LoVo (cell line): ENCODE measurements at regions not wholly inside any gene's neighbourhood (a gene's known extent, or its start where the extent isn't known, plus 50 kb on each side); places are given as distances from the start of the nearest gene placed in this dataset.

Source experiments
- DNase-seq: peaks from one replicate; pipeline ENCODE4 v3.0.0-alpha.2; 2016; ENCODE audit warnings: low spot score

DNA sequence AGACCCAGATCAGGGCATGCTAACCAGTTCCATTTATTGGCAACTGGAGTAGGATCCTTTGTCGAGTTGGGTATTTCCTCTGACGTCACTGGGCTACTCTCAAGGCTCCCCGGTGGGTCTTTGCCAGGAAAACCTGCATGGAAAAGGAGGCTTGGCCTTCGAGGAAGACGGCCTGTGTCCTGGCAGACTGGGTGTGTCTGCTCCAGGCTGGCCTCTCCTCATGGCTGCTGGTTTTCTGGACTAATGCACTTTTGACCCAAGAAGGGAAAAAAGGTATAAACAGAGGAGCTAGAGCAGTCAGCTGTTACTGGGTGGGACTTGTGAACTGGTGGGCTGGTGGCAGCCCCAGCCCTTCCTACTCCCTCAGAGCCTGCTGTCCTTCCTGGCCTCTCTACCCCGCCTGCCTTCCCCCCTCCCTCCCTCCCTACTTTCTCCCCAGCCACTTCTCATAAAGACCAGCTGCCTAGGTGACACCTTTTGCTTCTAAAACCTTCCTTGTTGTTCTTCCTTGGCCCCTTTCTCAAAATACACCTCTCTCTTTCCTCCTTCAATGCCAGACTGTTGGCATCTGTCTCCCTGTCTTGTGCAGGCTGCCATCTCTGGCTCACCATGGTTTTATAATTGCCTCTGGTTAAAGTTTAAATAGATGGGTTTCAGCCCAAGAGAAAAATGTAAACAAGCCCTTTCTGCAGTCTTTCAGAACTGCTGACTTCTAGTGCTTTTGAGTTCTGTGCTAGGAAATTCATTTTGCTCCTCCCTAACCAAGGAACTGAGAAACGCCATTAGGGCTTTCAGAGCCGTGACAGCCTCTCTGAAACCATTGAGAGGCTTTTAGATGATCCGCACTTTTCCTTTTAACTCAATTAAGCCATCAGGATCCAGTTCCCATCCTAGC lies 101.8 kb upstream of the MKLN1 start:
- DNase-seq = peak; percentile 76

GRCh38 chr7:131226514-131226865 lies 101.2 kb upstream of the MKLN1 start:
- no peak for DNase-seq

- DNase-seq = no peak
These were observed 96.1 kb upstream of the MKLN1 start for GRCh38 chr7:131231381-131232220.

- DNase-seq = no peak
These were observed 94.9 kb upstream of the MKLN1 start for GRCh38 chr7:131232768-131233167.

DNA sequence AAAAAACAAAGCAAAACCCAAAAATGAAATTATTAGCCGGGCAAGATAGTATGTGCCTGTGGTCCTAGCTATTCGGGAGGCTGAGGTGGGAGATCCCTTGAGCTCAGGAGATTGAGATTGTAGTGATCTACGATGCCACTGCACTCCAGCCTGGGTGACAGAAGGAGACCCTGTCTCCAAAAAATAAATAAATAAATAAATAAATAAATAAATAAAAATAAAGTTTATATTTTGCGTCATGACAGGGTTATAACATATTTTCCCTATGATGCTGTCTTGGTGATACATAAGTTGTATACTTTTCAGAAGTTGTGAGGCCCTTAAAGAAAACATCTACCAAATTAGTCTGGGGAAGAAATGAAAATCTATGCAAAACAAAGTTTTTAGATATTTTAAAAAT lies 94.5 kb upstream of the MKLN1 start:
- no peak for DNase-seq

DNA sequence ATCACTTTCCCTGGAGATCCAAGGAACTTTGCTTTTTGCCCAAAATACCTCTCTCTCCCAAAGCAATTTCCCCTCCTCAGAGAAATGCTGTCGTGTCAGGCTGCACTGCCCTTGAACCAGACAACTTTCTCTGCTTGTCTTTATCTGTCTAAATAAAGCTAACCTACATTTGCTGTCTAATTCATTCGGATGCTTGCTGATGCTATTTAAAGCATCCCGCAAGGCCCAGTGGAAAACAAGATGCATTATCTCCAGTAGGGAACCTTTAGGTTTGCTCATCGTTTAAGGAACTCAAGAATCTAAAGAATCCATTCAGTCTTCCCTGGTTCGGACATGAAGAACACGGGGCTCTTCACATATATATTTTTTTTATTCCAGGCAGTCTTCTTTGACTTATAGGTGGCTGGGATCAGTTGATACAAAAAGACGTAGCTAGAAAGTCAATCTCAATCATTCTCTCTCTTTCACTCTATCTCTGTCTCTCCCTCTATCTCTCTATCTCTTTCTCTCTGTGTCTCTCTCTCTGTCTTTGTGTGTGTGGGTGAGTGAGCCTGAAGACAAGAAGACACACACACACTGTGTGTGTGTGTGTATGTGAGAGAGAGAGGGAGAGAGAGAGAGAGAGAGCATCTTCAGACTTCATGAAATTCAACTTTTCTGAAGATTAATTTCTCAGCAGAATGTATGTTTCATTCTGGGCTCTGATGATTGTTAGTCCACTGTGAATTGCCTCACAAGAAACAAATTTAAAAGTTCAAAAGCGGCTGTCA lies 92.8 kb upstream of the MKLN1 start:
- DNase-seq = no peak

DNA sequence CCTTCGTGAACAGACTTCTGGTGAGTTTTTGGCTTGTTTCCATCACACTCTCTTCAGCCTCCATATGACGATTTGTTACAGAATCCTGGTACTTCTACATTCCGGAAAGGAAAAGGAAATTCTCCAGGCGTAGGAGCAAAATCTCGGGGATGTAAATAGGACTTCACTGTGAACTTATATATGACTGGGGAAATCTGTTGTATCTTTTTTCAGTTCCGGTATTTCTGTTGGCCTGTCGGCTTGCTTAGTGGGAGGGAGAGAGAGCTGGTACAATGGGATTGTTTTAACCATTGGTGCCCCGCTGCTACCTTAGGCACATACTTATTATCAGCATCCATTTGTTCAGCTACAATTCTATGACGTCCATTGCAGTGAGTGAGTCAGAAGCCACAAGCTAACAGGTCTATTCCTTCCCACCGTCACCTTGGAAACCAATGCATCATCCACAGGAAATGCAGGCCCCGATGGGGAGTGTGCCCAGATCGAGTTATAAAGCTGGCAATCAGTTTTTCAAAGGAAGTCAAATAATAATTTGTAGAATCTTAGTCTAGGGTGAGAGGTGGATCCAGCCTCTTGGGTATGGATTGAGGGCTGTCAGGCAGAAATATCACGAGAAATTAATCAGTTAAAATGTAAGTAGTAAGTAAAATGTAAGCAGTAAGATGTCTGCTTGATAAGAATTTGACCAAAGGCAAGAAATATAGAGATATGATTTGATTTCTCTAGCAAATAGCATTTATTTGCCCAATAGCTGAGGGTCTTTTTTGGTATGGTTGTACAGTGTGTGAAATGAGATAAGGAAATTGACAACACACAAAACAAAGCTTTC lies 92.0 kb upstream of the MKLN1 start:
- peak; percentile 73 for DNase-seq

DNA sequence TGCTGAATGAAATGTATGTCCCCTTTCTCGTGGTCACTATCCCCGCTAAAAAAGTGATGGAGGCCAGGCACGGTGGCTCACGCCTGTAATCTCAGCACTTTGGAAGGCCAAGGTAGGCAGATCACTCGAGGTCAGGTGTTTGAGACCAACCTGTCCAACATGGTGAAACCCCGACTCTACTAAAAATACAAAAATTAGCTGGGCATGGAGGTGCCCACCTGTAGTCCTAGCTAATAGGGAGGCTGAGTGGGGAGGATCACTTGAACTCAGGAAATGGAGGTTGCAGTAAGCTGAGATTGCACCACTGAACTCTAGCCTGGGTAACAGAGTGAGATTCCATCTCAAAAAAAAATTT lies 91.4 kb upstream of the MKLN1 start:
- DNase-seq = no peak

DNA sequence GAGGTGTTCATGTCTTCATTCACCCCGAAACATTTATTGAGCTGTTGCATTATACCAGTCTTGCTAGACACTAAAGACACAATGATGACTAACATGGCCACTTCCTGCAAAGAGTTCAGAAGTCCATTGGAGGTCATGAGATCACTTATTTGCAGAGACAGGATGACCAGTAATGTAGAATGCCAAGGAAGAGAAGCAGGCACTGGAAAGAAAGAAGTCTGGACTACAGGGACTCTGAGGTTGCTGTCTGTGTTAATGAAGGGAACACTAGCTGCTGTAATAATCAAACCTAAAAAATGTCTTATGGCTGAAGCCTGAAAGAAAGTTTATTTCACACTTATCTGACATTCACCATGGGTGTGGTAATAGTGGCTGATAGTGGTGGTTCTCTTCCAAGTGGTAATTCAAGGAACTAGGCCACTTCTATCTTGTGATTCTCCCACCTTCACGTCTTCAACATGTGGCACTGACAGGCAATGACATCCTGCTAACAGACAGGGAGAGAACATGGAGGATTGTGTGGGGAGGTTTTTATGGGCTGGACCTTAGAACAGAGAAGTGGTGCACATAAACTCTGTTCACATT lies 89.2 kb upstream of the MKLN1 start:
- peak; percentile 38 for DNase-seq

GRCh38 chr7:131241386-131241785 lies 86.3 kb upstream of the MKLN1 start:
- no peak for DNase-seq

GRCh38 chr7:131242123-131242650 lies 85.5 kb upstream of the MKLN1 start:
- no peak for DNase-seq

- DNase-seq = no peak
These were observed 83.3 kb upstream of the MKLN1 start for GRCh38 chr7:131244259-131244852.

DNA sequence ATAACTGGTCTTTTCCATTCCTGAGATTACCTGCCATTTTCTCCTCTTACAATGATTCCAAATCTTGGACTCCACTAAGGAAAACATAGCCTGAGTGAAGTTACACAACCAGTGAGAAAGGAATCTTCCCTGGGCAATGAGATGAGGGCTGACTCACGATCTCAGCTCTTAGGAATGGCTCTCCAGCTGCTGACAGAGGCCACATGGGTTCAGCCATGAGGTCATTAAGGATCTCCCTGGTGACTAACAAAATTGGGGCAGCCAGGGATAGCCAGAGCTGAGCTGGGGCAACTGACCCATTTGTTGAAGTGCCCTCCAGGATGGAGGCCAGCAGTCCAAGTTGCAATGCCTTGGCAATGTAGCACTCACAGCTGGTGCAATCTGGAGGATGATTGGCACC lies 78.7 kb upstream of the MKLN1 start:
- DNase-seq = peak; percentile 32

GRCh38 chr7:131249483-131249882 lies 78.2 kb upstream of the MKLN1 start:
- DNase-seq = no peak

DNA sequence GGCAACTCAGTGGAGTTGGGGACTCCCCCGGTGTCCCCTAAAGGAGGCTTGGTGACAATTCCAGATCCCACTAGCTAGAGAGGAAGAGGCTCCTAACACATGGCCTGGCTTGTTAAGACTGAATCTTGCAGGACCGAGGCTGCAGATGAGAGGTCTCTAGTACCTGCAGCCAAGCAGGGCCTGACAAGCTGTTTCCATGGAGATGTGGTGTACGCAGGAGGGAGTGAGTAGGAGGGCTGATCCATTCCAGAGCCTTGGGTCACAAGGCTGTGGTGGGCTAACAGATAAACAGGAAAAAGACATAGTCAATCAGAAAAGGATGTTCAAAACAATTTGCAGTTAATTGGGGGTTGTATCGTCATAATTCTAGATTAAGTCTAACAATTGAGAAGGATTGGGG lies 77.3 kb upstream of the MKLN1 start:
- no peak for DNase-seq

- DNase-seq = no peak
These were observed 76.3 kb upstream of the MKLN1 start for GRCh38 chr7:131251371-131251770.

DNA sequence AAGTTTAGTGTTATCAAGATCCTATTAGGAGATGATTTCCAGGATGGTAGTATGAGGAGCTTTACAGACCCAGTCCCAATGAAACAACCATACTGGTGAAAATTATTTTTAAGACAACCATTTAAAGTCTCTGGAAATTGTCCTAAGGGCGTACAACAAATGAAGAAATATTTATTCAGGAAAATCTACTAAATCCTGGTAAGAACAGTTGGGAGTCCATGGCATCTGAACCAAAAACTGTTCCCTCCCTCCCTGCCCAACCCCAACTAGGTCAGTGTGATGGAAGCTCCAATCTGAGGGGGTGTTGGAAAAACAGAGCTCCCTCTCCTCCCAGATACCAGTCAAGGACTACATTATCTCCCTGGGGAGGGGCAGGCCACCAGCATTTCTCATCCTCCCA lies 74.7 kb upstream of the MKLN1 start:
- DNase-seq = no peak

GRCh38 chr7:131254211-131254610 lies 73.5 kb upstream of the MKLN1 start:
- no peak for DNase-seq

DNA sequence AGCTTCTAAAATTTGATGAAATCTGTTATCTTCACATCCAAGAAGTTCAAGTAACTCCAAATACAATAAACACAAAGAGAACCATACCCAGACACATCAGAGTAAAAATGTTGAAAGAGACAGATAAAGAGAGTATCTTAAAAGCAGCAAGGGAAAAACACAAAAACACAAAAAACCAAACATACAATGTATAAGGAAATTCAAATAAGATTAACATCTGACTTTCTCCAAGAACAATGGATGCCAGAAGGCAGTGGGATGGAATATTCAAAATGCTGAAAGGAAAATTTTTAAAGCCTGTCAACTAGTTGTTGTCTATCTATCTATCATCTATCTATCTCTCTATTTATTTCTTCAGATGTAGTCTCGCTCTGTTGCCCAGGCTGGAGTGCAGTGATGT lies 72.4 kb upstream of the MKLN1 start:
- no peak for DNase-seq

- DNase-seq = no peak
These were observed 66.1 kb upstream of the MKLN1 start for GRCh38 chr7:131261476-131261994.
